ENCODE measurements at regions not wholly inside any gene's neighbourhood (a gene's known extent, or its start where the extent isn't known, plus 50 kb on each side); places are given as distances from the start of the nearest gene placed in this dataset.

DNA sequence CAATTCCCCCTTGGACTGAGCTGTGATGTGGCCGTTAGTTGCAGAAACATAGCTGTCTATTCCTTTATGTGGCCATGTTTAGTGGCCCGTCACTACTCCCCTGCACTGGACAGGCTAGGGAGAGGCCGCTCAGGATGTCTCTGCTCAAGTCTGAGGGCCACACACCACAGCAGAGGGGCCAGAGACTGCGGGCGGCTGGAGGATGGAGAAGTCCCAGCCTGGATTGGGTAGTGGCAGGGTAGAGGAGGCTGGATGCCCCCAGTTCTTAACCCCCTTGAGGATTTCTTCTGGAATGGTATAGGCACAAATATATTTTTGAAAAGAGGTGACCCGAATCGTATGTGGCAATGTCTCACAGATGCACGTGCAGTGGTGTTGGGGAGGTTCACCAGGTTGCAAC, 116.4 kb upstream of the B3GAT1 start:
- no peak for DNase-seq

DNA sequence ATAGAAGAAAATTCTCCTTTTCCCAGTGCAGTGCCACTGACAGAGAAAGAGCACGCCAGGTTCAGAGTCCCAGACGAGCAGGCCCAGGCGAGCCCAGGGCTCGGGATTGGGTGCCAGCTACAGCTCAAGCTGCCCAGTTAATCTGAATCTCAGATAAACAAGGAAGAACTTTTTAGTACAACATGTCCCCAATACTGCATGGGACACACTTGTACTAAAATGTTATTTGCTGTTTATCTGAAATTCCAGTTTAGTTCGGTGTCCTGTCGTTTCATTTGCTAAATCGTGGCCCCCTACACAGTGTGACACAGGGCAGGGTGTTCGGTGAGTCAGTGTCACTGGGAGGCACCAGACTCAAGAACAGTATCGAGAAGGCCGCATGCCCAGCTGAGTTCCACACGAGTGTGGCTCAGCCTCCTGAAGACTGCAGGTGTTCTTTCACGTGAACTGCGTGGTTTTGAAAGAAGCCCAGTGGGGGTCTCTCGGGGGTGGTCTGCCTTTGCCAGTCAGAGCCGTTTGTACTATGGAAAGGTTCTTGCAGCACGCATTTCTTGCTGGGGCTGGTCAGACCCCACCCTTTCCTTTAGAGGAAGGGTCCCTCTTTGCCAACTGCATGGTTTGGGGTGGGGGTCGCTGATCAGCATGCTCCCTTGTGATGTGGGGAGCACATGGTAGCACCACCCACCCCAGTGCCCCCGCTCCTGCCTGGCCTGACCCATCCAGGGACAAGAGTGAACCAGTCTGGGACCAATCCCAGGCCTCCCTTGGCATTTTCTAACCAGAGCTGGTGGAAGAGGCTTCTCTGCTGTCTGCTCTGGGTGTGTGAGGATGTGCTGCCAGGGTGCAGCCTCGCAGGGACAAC, 115.6 kb upstream of the B3GAT1 start:
- DNase-seq, result no peak

DNA sequence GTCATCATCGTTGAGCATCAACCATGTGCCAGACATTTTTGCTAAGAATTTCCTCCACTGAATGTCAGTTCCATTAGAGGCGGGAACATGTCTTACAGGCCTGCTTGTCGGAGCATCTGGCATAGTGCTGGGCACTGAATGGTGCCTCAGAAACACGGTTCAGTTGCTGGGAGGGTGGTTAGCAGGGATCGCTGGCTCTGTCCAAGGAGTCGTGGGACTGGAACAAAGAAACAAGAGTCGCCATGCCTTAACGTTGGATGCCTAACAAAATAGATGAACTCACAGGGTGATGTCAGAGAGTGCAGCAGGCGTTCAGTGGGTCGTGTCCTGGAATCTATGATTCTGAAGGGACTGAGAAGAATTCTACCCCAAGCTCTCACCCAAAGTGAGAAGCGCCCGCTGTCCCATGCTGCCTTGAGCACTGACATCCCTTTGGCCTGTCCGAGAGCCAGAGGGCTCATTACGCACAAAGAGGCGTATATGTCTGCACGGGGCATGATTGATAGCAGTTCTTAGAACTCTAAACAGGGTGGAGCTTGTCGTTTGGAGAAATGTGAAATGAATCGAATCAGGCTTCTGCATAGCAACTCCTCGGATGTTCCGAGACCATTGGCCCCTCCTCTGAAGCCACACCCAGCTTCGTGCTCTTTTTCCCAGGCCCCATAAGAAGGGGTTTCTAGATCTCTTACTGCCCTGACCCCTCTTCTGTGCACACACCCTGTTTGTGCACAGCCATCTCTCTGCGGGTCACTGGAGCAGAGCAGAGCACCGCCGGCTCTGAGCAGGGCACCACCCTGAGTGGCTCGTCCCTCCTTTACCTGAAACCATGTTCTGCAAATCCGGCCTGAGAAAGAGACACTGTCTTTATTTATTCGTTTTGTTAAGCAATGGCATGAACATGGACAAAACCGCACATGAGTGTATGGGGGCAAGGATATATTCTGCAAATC, 113.1 kb upstream of the B3GAT1 start:
- no peak for DNase-seq

GRCh38 chr11:134524201-134524600, 112.2 kb upstream of the B3GAT1 start:
- no peak for DNase-seq

- DNase-seq, result no peak
These were observed 110.9 kb upstream of the B3GAT1 start for GRCh38 chr11:134522782-134523570.

DNA sequence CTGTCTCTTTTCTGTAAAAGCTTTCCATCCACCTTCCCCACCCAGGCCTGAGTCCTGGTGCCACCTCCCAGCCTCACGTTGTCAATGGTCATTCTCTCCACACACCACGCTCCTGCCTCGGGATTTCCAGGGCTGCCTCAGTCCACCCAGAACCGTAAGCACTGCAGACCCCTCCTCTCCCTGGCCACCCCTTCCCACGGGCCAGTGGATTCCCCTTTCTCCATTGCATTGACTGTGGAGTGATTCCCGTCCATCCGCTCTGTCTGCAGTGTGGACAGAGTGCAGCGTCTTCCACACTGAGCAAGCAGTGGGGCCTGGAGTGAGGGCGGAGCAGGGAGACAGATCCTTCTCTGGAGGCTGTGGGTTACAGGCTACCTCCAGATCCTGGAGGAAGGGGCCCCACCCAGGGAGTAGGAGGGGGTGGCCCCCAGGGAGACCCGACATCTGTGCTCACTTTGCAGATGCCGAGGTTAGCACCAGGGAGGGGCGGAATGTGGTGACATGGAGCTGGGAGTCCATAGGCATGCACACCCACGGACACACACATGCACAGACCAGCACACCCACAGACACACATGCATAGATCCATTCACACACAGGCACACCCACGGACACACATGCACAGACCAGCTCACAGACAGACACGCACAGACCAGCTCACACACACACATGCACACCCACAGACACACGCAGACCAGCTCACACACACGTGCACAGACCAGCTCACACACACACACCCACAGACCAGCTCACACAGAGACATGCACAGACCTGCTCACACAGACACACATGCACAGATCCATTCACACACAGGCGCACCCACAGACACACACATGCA, 109.6 kb upstream of the B3GAT1 start:
- DNase-seq, result no peak

DNA sequence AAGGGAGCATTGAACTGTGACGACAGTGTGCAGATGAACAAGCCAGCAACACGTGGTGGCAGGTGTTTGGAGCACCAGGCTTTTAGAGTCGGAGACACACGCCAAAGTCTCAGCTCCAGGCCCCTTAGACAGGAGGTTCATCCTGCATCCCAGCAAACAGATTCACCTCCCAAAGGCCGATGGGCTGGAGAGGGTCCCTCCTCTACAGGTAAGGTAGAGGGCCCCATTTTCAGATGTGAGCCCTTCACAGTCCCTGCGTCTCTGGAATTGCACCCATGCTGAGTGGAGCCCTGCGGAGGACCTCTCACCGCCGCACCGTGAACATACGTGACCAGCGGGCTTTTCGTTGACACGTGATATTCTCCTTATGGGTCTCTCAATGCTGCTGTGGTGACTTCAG, 109.0 kb upstream of the B3GAT1 start:
- DNase-seq, result no peak

GRCh38 chr11:134519788-134520187, 107.7 kb upstream of the B3GAT1 start:
- DNase-seq, result no peak

DNA sequence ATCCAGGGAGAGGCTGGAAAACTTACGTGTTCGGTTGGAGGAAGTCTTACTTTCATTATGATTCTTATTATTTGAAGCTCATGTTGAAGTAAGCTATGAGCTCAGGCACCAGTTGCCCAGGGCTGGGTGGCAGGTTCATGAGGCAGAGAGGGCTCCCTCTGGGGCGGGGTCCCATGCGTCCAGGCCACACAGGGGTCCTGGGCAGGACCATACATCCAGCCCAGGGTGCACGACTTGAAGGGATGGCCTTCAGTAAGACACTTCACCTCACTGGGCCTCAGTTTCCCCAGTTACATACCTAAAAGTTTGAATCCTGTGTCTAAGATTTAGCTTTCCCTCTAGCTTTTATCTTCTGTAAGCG, 107.3 kb upstream of the B3GAT1 start:
- no peak for DNase-seq

DNA sequence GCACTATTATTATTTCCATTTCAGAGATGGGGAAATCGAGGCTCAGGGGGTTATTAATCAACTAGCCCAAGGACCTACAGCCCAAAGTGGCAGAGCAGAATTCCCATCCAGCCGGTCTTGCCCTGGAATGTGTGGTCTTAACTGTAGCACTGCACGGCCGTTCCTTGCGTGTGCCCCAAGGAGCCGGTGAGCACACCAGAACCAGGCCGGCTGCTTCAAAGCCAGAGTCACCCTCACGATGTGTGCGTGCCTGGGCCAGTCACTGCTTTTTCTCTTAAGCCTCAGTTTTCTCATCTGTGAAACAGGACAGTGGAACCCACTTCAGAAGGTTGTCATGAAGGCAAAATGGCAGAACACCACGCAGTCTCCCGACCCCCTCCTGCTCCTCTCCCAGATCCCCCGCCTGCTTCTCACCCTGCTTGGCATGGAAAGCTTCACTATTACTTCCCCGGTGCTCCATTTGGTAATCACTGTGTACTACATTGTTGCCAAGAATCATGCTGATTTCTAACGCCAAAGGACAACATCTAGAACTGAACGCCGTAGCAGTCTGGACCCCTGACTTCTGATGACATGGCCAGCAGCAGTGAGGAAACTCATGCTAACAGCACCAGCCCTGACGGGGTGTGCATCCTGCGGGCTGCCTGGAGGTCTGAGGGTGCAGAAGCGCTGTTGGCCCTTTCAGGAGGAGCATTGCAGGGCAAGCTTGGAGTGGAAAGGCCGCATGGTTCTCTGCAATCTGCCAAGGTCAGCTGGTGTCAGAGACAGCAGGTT, 106.8 kb upstream of the B3GAT1 start:
- DNase-seq, result no peak

- no peak for DNase-seq
These were observed 105.7 kb upstream of the B3GAT1 start for GRCh38 chr11:134517621-134518293.

DNA sequence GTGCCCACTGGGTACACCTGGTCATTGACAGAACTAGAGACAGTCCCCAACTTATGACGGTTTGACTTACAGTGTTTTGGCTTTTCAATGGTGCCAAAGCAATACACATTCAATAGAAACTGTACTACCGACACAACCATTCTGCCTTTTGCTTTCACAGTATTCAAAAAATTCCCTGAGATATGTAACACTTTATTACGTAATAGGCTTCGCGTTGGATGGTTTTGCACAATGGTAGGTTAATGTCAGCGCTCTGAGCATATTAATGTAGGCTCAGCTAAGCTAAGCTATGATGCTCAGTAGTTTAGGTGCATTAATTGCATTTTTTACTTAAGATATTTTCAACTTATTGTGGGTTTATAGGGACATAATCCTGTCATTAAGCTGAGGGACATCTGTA, 105.1 kb upstream of the B3GAT1 start:
- DNase-seq, result no peak

DNA sequence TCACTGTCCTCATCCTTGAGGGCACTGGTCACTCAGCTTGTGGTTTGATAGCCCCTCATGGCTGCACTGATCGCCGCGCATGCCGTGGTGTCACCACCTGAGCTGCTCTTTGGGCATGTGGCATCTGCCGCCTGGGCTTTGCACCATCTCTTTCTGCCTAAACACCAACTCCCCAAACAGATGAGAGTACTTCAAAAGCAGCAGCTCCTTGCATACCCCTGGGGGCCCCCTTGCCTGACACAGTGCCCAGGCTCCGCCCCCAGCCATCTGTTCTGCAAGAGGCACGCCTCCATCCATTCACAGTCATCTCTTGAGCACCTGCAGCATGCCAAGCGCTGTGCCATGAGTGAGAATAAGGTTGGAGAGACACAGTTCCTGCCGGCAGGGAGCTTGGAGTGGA, 104.5 kb upstream of the B3GAT1 start:
- no peak for DNase-seq

- DNase-seq, result no peak
These were observed 103.3 kb upstream of the B3GAT1 start for GRCh38 chr11:134515081-134515960.

DNA sequence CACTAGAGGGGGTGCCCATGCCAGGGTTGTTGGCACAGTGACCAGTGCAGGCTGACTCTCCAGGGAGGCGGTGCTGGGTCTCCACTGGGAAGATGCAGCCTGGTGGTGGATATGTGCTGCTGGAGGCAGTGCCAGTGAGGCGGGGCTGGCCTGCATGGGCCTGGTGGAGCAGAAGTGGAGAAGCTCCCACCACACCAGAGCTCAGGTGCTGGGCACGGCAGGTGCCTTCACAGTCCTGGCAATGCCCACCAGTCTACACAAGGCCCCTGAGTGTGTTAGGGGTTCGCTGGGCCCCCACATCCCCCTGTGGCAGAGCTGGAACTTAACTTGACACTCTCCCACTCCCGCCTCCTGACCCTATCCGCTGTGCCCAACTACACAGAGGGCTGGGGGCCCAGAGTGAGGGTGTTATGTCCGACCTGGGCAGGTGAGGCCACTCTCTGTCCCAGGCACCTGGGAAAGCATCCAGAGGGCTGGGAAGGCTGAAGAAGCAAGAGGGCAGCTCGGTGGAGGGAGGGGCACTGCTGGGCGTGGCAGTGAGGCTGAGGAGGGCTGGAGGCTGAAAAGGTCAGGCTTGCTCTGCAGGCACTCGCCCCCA, 102.4 kb upstream of the B3GAT1 start:
- no peak for DNase-seq

DNA sequence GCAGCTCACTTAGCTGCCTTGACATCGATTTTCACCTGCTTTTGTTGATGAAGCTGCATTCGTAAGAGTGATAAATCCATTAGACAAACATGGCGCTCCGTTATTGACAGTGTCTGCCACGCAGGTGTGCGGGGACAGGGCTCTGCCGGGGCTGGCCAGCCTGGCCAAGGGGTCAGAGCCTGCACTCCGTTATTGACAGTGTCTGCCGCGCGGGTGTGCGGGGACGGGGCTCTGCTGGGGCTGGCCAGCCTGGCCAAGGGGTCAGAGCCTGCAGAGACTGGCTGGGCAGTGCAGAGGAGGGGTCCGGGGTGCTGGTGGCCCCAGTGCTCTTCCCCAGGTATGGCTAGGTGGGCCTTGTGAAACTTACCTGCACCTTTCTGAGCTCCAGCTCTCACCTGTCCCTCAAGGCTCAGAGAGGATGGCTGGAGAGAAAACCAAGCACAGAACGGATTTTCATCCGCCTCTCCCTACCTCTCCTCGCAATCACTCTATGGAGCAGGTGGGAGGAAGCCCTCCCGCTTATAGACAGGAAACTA, 101.6 kb upstream of the B3GAT1 start:
- DNase-seq, result no peak

- no peak for DNase-seq
These were observed 100.8 kb upstream of the B3GAT1 start for GRCh38 chr11:134512571-134513538.

All from C1 segment of cervical spinal cord (tissue), 14 donors.